H9 (cell line): ENCODE measurements at regions not wholly inside any gene's neighbourhood (a gene's known extent, or its start where the extent isn't known, plus 50 kb on each side); places are given as distances from the start of the nearest gene placed in this dataset.

ENCODE experiments used
- DNase-seq: peaks from one replicate; pipeline ENCODE4 v3.0.0-alpha.2; 2017
- H2AFZ ChIP-seq: one replicate; pipeline ENCODE4 v1.6.1; 2013; ENCODE audit warnings: mild to moderate bottlenecking, low read length, control low read depth, moderate library complexity
- H2AK5ac ChIP-seq: 2 replicates; pipeline ENCODE4 v1.6.1; 2013; ENCODE audit warnings: low read length, control low read depth, mixed read lengths; ENCODE audit not compliant: insufficient read length
- H2BK120ac ChIP-seq: one replicate; pipeline ENCODE4 v1.6.1; 2013; ENCODE audit warnings: low read depth, mild to moderate bottlenecking, low read length, control low read depth, inconsistent platforms; ENCODE audit not compliant: poor library complexity, severe bottlenecking
- H2BK12ac ChIP-seq: 2 replicates; pipeline ENCODE4 v1.6.1; 2013; ENCODE audit warnings: low read length, control low read depth, mixed read lengths, low read depth; ENCODE audit not compliant: insufficient read length
- H2BK15ac ChIP-seq: 2 replicates; pipeline ENCODE4 v1.6.1; 2013; ENCODE audit warnings: low read depth, low read length, control low read depth
- H2BK20ac ChIP-seq: one replicate; pipeline ENCODE4 v1.6.1; 2013; ENCODE audit warnings: low read depth, mild to moderate bottlenecking, low read length, control low read depth, inconsistent platforms; ENCODE audit not compliant: poor library complexity, severe bottlenecking
- H2BK5ac ChIP-seq: 2 replicates; pipeline ENCODE4 v1.6.1; 2013; ENCODE audit warnings: low read length, control low read depth, mixed read lengths; ENCODE audit not compliant: insufficient read length
- H3K14ac ChIP-seq: 2 replicates; pipeline ENCODE4 v1.6.1; 2013; ENCODE audit warnings: low read length, control low read depth; ENCODE audit not compliant: insufficient read depth
- H3K18ac ChIP-seq: 2 replicates; pipeline ENCODE4 v1.6.1; 2013; ENCODE audit warnings: low read depth, mild to moderate bottlenecking, mixed read lengths, low read length, control low read depth; ENCODE audit not compliant: insufficient read length
- H3K23ac ChIP-seq: 2 replicates; pipeline ENCODE4 v1.6.1; 2013; ENCODE audit warnings: low read length, control low read depth, mixed read lengths, low read depth; ENCODE audit not compliant: insufficient read length
- H3K23me2 ChIP-seq: 2 replicates; pipeline ENCODE4 v1.6.1; 2013; ENCODE audit warnings: low read depth, mild to moderate bottlenecking, mixed read lengths, low read length, control low read depth; ENCODE audit not compliant: insufficient read length, poor library complexity, severe bottlenecking
- H3K27ac ChIP-seq: 2 replicates; pipeline ENCODE4 v1.5.1; 2013; ENCODE audit warnings: low read length, control low read depth, mixed read lengths, low read depth; ENCODE audit not compliant: insufficient read length
- H3K27me3 ChIP-seq: 2 replicates; pipeline ENCODE4 v1.6.1; 2013; ENCODE audit warnings: low read length, control low read depth, inconsistent platforms; ENCODE audit not compliant: insufficient read depth
- H3K4ac ChIP-seq: 2 replicates; pipeline ENCODE4 v1.6.1; 2013; ENCODE audit warnings: low read depth, mild to moderate bottlenecking, control low read depth, inconsistent platforms, low read length, moderate library complexity
- H3K4me1 ChIP-seq: 2 replicates; pipeline ENCODE4 v1.6.1; 2013; ENCODE audit warnings: low read length, control low read depth, inconsistent platforms; ENCODE audit not compliant: insufficient read depth
- H3K4me2 ChIP-seq: 2 replicates; pipeline ENCODE4 v1.6.1; 2013; ENCODE audit warnings: low read length, control low read depth, mixed read lengths; ENCODE audit not compliant: insufficient read length, insufficient read depth
- H3K56ac ChIP-seq: 2 replicates; pipeline ENCODE4 v1.6.1; 2013; ENCODE audit warnings: low read depth, mild to moderate bottlenecking, mixed read lengths, low read length, control low read depth; ENCODE audit not compliant: insufficient read length
- H3K79me1 ChIP-seq: 2 replicates; pipeline ENCODE4 v1.6.1; 2013; ENCODE audit warnings: low read depth, mild to moderate bottlenecking, moderate library complexity, low read length, control low read depth, inconsistent platforms; ENCODE audit not compliant: insufficient read depth, poor library complexity, severe bottlenecking
- H3K79me2 ChIP-seq: 2 replicates; pipeline ENCODE4 v1.6.1; 2013; ENCODE audit warnings: low read length, control low read depth, inconsistent platforms; ENCODE audit not compliant: insufficient read depth
- H3K9ac ChIP-seq: 2 replicates; pipeline ENCODE4 v1.6.1; 2013; ENCODE audit warnings: low read length, control low read depth, mixed read lengths; ENCODE audit not compliant: insufficient read length; ENCODE audit errors: extremely low read depth
- H3K9me3 ChIP-seq: one replicate; pipeline ENCODE4 v1.6.1; 2013; ENCODE audit warnings: low read depth, low read length, inconsistent platforms; ENCODE audit not compliant: control insufficient read depth
- H3T11ph ChIP-seq: one replicate; pipeline ENCODE4 v1.6.1; 2013; ENCODE audit warnings: mild to moderate bottlenecking, low read length, control low read depth, inconsistent platforms
- H4K20me1 ChIP-seq: one replicate; pipeline ENCODE4 v1.6.1; 2013; ENCODE audit not compliant: control insufficient read depth, insufficient read length, insufficient read depth
- H4K5ac ChIP-seq: 2 replicates; pipeline ENCODE4 v1.6.1; 2013; ENCODE audit warnings: low read depth, mild to moderate bottlenecking, mixed read lengths, low read length, control low read depth; ENCODE audit not compliant: insufficient read length
- H4K8ac ChIP-seq: replicated peaks from 2 replicates; pipeline ENCODE4 v1.6.1; 2013; ENCODE audit warnings: low read length, control low read depth, mixed read lengths, low read depth; ENCODE audit not compliant: insufficient read length
- H4K91ac ChIP-seq: 2 replicates; pipeline ENCODE4 v1.6.1; 2013; ENCODE audit warnings: low read depth, mild to moderate bottlenecking, moderate library complexity, mixed read lengths, low read length, control low read depth; ENCODE audit not compliant: insufficient read length
- H3K27ac Mint-ChIP-seq, 3 experiments: 2 replicates in 2 of 3; 3 replicates in 1 of 3; pipeline ENCODE4 v1.8.0; 2020 to 2021; ENCODE audit warnings: mixed read lengths in 3 of 3, mild to moderate bottlenecking in 1 of 3, moderate library complexity in 1 of 3
- H3K27me3 Mint-ChIP-seq: 2 replicates; pipeline ENCODE4 v1.8.0; 2021; ENCODE audit warnings: low read depth, mild to moderate bottlenecking, moderate library complexity, mixed read lengths
- H3K36me3 Mint-ChIP-seq, 3 experiments: 2 replicates in 2 of 3; 3 replicates in 1 of 3; pipeline ENCODE4 v1.8.0; 2020 to 2021; ENCODE audit warnings: low read depth in 3 of 3, mixed read lengths in 3 of 3; ENCODE audit not compliant: insufficient read depth in 1 of 3
- H3K4me1 Mint-ChIP-seq, 2 experiments: 2 replicates each; pipeline ENCODE4 v1.8.0; 2020; ENCODE audit warnings: mixed read lengths in 2 of 2
- H3K4me3 Mint-ChIP-seq, 2 experiments: 2 replicates in 1 of 2; 3 replicates in 1 of 2; pipeline ENCODE4 v1.8.0; 2020 to 2021; ENCODE audit warnings: mild to moderate bottlenecking in 2 of 2, mixed read lengths in 2 of 2, moderate library complexity in 1 of 2
- H3K9me3 Mint-ChIP-seq, 2 experiments: 2 replicates in 1 of 2; 3 replicates in 1 of 2; pipeline ENCODE4 v1.8.0; 2020; ENCODE audit warnings: mild to moderate bottlenecking in 2 of 2, mixed read lengths in 2 of 2, moderate library complexity in 1 of 2
- WGBS: extraction: QIAGEN DNeasy Blood & Tissue Kit; methylation state at CpG from one replicate; pipeline ENCODE4 v1.1.7; 2013; ENCODE audit warnings: missing lambda C conversion rate, low lambda C conversion rate, mixed read lengths; ENCODE audit not compliant: insufficient read length; ENCODE audit errors: extremely low coverage; 5-methylcytosine and 5-hydroxymethylcytosine counted together
- TF ChIP-seq, protein P1 (sequence below): fragments of 200-600 bp; sonication (generic); conservative IDR thresholded peaks from 3 replicates; pipeline ENCODE4 v1.8.0; 2021; ENCODE audit warnings: antibody characterized with exemption, mild to moderate bottlenecking

DNA sequence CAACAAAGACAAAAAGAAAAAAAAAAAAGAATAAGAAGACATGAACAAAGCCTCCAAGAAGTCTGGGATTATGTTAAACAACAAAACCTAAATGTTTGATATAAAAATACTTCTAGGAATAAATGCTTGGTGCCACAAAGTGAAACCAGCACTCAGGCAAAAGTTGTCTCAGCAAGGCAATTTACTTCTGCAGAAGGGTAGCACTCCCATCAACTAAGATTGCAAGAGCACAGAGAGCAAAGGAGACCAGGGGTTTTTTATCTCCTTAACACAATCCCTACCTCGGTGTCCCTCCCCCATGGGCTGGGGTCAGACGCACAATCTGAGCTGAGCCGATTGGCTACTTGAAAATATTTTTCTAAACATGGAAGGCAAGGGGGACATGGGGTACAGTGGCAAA lies 381.3 kb upstream of the SLC24A2 start:
- Histone ChIP-seq H4K8ac (no peak overlapping the region), H2BK12ac (no peak overlapping the region), H3K79me1 (no peaks in the 10 kb centered on the region), H4K5ac (no peak overlapping the region), H3K14ac (no peak overlapping the region), H3K4ac (no peak overlapping the region), H4K91ac (no peak overlapping the region), H3K9ac (no peak overlapping the region), H3K4me2 (no peak overlapping the region), H2AK5ac (no peak overlapping the region), H2BK20ac (no peak overlapping the region), H3K27me3 (no peaks in the 10 kb centered on the region), H3K56ac (no peak overlapping the region), H2BK120ac (no peak overlapping the region), H4K20me1 (no peaks in the 10 kb centered on the region), H3K27ac (no peak overlapping the region), H3K23ac (no peak overlapping the region), H3K4me1 (no peaks in the 10 kb centered on the region), H3K23me2 (no peaks in the 10 kb centered on the region), H3K79me2 (no peaks in the 10 kb centered on the region), H2BK5ac (no peak overlapping the region), H3K18ac (no peak overlapping the region), H2BK15ac (no peak overlapping the region), H3T11ph (no peak overlapping the region), H3K9me3 (peaks cover 13% of the 10 kb centered on the region), H2AFZ (no peak overlapping the region)
- H3K27ac Mint-ChIP-seq = no peak overlapping the region
- peaks cover 46 to 59% of the 10 kb centered on the region in 2 experiments for H3K9me3 Mint-ChIP-seq
- H3K27me3 Mint-ChIP-seq = no peaks in the 10 kb centered on the region
- no peaks in the 10 kb centered on the region for H3K4me1 Mint-ChIP-seq
- H3K4me3 Mint-ChIP-seq = no peak overlapping the region
- WGBS = no CpG with 5 or more reads among the region's 3 CpGs
- peaks cover 23 to 36% (median 29%) of the 10 kb centered on the region in 3 experiments for H3K36me3 Mint-ChIP-seq
- TF ChIP-seq, protein P1, sequence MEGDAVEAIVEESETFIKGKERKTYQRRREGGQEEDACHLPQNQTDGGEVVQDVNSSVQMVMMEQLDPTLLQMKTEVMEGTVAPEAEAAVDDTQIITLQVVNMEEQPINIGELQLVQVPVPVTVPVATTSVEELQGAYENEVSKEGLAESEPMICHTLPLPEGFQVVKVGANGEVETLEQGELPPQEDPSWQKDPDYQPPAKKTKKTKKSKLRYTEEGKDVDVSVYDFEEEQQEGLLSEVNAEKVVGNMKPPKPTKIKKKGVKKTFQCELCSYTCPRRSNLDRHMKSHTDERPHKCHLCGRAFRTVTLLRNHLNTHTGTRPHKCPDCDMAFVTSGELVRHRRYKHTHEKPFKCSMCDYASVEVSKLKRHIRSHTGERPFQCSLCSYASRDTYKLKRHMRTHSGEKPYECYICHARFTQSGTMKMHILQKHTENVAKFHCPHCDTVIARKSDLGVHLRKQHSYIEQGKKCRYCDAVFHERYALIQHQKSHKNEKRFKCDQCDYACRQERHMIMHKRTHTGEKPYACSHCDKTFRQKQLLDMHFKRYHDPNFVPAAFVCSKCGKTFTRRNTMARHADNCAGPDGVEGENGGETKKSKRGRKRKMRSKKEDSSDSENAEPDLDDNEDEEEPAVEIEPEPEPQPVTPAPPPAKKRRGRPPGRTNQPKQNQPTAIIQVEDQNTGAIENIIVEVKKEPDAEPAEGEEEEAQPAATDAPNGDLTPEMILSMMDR = no peak
- DNase-seq = no peak
